ENCODE measurements at regions not wholly inside any gene's neighbourhood (a gene's known extent, or its start where the extent isn't known, plus 50 kb on each side); places are given as distances from the start of the nearest gene placed in this dataset.

DNA sequence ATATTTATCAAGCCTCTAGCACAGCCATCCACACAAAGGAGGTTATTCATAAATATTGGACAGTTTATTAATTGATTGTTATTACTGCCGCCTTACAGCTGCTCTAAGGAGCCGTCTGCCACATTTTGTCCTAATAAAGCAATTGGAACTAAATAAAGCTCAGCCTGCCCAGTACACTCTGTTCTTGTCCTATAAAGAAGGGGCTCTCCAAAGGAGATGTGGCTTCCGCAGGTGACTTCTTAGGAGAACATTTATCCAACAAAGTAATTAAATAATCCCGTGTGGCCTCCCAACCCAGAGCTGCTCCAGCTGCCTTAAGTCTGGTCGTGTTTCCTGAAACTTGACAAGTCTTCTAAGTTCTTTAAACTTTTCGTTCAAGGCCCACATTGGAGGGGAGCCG lies 497.7 kb downstream of the NPHP4 start:
- no peak for TF ChIP-seq EZH2 (IDR thresholded peaks at IDR 0.05; ENCODE audit: borderline replicate concordance, insufficient read depth, low read depth, low read length, poor library complexity, severe bottlenecking)
- TF ChIP-seq, protein P1, sequence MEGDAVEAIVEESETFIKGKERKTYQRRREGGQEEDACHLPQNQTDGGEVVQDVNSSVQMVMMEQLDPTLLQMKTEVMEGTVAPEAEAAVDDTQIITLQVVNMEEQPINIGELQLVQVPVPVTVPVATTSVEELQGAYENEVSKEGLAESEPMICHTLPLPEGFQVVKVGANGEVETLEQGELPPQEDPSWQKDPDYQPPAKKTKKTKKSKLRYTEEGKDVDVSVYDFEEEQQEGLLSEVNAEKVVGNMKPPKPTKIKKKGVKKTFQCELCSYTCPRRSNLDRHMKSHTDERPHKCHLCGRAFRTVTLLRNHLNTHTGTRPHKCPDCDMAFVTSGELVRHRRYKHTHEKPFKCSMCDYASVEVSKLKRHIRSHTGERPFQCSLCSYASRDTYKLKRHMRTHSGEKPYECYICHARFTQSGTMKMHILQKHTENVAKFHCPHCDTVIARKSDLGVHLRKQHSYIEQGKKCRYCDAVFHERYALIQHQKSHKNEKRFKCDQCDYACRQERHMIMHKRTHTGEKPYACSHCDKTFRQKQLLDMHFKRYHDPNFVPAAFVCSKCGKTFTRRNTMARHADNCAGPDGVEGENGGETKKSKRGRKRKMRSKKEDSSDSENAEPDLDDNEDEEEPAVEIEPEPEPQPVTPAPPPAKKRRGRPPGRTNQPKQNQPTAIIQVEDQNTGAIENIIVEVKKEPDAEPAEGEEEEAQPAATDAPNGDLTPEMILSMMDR (IDR thresholded peaks at IDR 0.05): no peak
- no peak for DNase-seq
- Histone ChIP-seq H3K4me2 (replicated peaks; ENCODE audit: low read depth, low read length, poor library complexity, severe bottlenecking) (no peak overlapping the region), H4K20me1 (ENCODE audit: control insufficient read depth, insufficient read depth, low read length, poor library complexity, severe bottlenecking) (no peaks in the 10 kb centered on the region), H3K79me2 (ENCODE audit: control insufficient read depth, insufficient read depth, low read length) (no peaks in the 10 kb centered on the region), H3K27ac (ENCODE audit: low read length in 2 of 2) (no peak overlapping the region), H2AFZ (ENCODE audit: insufficient read depth, low read depth, low read length, poor library complexity, severe bottlenecking) (no peak overlapping the region), H3K36me3 (replicated peaks in 1 of 2; ENCODE audit: control extremely low read depth in 1 of 2, control insufficient read depth in 1 of 2, extremely low read depth in 1 of 2, insufficient read depth in 2 of 2, low read length in 1 of 2) (no peaks in the 10 kb centered on the region), H3K9ac (ENCODE audit: low read length) (no peak overlapping the region), H3K4me3 (ENCODE audit: control extremely low read depth in 1 of 5, extremely low read depth in 1 of 5, insufficient read depth in 1 of 5, low read depth in 2 of 5, low read length in 4 of 5) (no peak overlapping the region), H3K27me3 (replicated peaks in 1 of 4; ENCODE audit: control extremely low read depth in 1 of 4, control insufficient read depth in 3 of 4, insufficient read depth in 4 of 4, low read length in 3 of 4) (no peaks in the 10 kb centered on the region), H3K9me3 (ENCODE audit: control extremely low read depth in 1 of 3, control insufficient read depth in 2 of 3, insufficient read depth in 1 of 3, low read length in 2 of 3) (peaks cover 0 to 9% (median 0%) of the 10 kb centered on the region in 3 donors), H3K4me1 (ENCODE audit: control insufficient read depth in 2 of 2, insufficient read depth in 2 of 2, low read length in 2 of 2) (no peaks in the 10 kb centered on the region)
- no peaks in the 10 kb centered on the region for H3K4me1 Mint-ChIP-seq
- ChIA-PET POLR2A (no interaction called here), CTCF (no interaction called here)
- no peak overlapping the region for H3K27ac Mint-ChIP-seq
- WGBS (ENCODE audit: insufficient coverage): 78% methylated on average over 5 of the region's 7 CpGs
- peaks cover 9% of the 10 kb centered on the region for H3K27me3 Mint-ChIP-seq
- ATAC-seq (ENCODE audit: low read depth): no peak
- peaks cover 3% of the 10 kb centered on the region for H3K9me3 Mint-ChIP-seq (ENCODE audit: insufficient read depth)
- intact Hi-C loops (cut with micrococcal nuclease): no loop called here
- no peak overlapping the region for H3K4me3 Mint-ChIP-seq

- Histone ChIP-seq H3K36me3 (replicated peaks in 1 of 2; ENCODE audit: control extremely low read depth in 1 of 2, control insufficient read depth in 1 of 2, extremely low read depth in 1 of 2, insufficient read depth in 2 of 2, low read length in 1 of 2) (no peaks in the 10 kb centered on the region), H4K20me1 (ENCODE audit: control insufficient read depth, insufficient read depth, low read length, poor library complexity, severe bottlenecking) (no peaks in the 10 kb centered on the region), H3K4me2 (replicated peaks; ENCODE audit: low read depth, low read length, poor library complexity, severe bottlenecking) (no peak overlapping the region), H3K4me3 (ENCODE audit: control extremely low read depth in 1 of 5, extremely low read depth in 1 of 5, insufficient read depth in 1 of 5, low read depth in 2 of 5, low read length in 4 of 5) (no peak overlapping the region), H3K27ac (ENCODE audit: low read length in 2 of 2) (no peak overlapping the region), H3K79me2 (ENCODE audit: control insufficient read depth, insufficient read depth, low read length) (no peaks in the 10 kb centered on the region), H3K4me1 (ENCODE audit: control insufficient read depth in 2 of 2, insufficient read depth in 2 of 2, low read length in 2 of 2) (no peaks in the 10 kb centered on the region), H2AFZ (ENCODE audit: insufficient read depth, low read depth, low read length, poor library complexity, severe bottlenecking) (no peak overlapping the region), H3K27me3 (replicated peaks in 1 of 4; ENCODE audit: control extremely low read depth in 1 of 4, control insufficient read depth in 3 of 4, insufficient read depth in 4 of 4, low read length in 3 of 4) (no peaks in the 10 kb centered on the region), H3K9me3 (ENCODE audit: control extremely low read depth in 1 of 3, control insufficient read depth in 2 of 3, insufficient read depth in 1 of 3, low read length in 2 of 3) (peaks cover 0 to 9% (median 0%) of the 10 kb centered on the region in 3 donors), H3K9ac (ENCODE audit: low read length) (no peak overlapping the region)
- intact Hi-C loops (cut with micrococcal nuclease): no loop called here
- TF ChIP-seq EZH2 (IDR thresholded peaks at IDR 0.05; ENCODE audit: borderline replicate concordance, insufficient read depth, low read depth, low read length, poor library complexity, severe bottlenecking): no peak
- TF ChIP-seq, protein P1 (IDR thresholded peaks at IDR 0.05): no peak
- Mint-ChIP-seq H3K27ac (no peak overlapping the region), H3K27me3 (peaks cover 9% of the 10 kb centered on the region), H3K4me3 (no peak overlapping the region), H3K4me1 (no peaks in the 10 kb centered on the region), H3K9me3 (ENCODE audit: insufficient read depth) (peaks cover 3% of the 10 kb centered on the region)
- WGBS (ENCODE audit: insufficient coverage): 86% methylated on average over 8 of the region's 9 CpGs
- no peak for ATAC-seq (ENCODE audit: low read depth)
- POLR2A ChIA-PET: no interaction called here
- DNase-seq: no peak
- CTCF ChIA-PET: no interaction called here
Measured at GRCh38 chr1:5493851-5494311, 498.3 kb downstream of the NPHP4 start.
